Mesodermal cell (in vitro differentiated cells): ENCODE measurements at regions not wholly inside any gene's neighbourhood (a gene's known extent, or its start where the extent isn't known, plus 50 kb on each side); places are given as distances from the start of the nearest gene placed in this dataset.

ENCODE experiments used
- H3K27ac ChIP-seq: 2 replicates; pipeline ENCODE4 v1.7.0; 2013; ENCODE audit warnings: mild to moderate bottlenecking, low read depth, low read length, moderate library complexity; ENCODE audit not compliant: severe bottlenecking
- H3K36me3 ChIP-seq: 2 replicates; pipeline ENCODE4 v1.7.1; 2013; ENCODE audit warnings: mild to moderate bottlenecking, low read length, moderate library complexity; ENCODE audit not compliant: control insufficient read depth, insufficient read depth
- H3K4me1 ChIP-seq: one replicate; pipeline ENCODE4 v1.7.1; 2013; ENCODE audit warnings: mild to moderate bottlenecking, low read length; ENCODE audit not compliant: insufficient read depth, control insufficient read depth, poor library complexity, severe bottlenecking
- H3K4me3 ChIP-seq: 2 replicates; pipeline ENCODE4 v1.7.0; 2013; ENCODE audit warnings: low read length, control low read depth, mild to moderate bottlenecking; ENCODE audit not compliant: insufficient read depth, poor library complexity, severe bottlenecking; ENCODE audit errors: extremely low read depth
- H3K9me3 ChIP-seq: 2 replicates; pipeline ENCODE4 v1.7.1; 2013; ENCODE audit warnings: mild to moderate bottlenecking, low read length, moderate library complexity; ENCODE audit not compliant: control insufficient read depth
- WGBS, 2 experiments: methylation state at CpG; one replicate each; pipeline ENCODE4 v1.1.5; 2013; ENCODE audit warnings: missing lambda C conversion rate in 2 of 2; ENCODE audit not compliant: insufficient coverage in 2 of 2; 5-methylcytosine and 5-hydroxymethylcytosine counted together

- Histone ChIP-seq H3K9me3 (no peaks in the 10 kb centered on the region), H3K27ac (no peak overlapping the region), H3K4me1 (no peaks in the 10 kb centered on the region), H3K36me3 (no peaks in the 10 kb centered on the region), H3K4me3 (no peak overlapping the region)
- WGBS, 2 experiments = no CpG with 5 or more reads among the region's 1 CpG
Observed at GRCh38 chr2:153145470-153145978, 333.0 kb downstream of the RPRM start.

DNA sequence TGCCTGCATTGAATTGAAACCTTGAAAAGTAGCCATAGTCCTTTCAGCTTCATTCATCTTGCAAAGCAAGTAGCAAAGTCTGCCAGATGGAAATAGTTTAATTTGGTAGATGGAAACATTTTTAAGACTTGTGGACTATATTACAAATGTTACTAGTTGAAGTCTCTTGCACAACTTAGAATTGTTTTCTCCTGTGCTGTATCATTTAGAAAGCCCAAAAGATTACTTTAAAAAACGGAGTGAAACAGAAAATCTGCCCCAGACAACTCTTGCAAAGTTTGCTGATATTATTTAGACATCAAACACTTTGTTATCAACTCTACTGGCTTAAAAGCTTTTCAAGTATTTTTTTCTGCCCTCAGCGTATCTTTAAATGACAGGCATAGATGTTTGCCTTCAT is 335.0 kb downstream of the RPRM start:
- no peaks in the 10 kb centered on the region for H3K4me1 ChIP-seq
- H3K9me3 ChIP-seq = no peaks in the 10 kb centered on the region
- no peak overlapping the region for H3K27ac ChIP-seq
- no peak overlapping the region for H3K4me3 ChIP-seq
- WGBS, 2 experiments = 93 to 100% methylated on average over 1 to 2 of the region's 2 CpGs
- H3K36me3 ChIP-seq = no peaks in the 10 kb centered on the region

DNA sequence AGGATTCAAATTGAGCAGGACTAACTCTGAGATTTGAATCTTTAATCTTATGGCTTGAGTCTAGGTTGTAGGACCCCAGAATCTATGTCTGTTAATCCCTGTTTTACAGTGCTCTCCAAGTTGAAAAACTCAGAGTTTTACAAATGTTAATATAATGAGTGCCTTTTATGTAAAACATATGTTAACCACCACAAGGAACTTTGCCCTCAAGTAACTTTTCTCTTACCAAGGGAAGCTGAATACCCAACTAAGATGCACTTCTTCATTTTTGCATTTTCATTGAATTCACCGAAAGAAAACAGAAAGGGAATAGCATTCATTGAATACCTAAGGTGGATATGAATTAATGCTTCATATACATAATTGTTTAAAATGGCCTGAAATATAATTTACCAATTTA is 338.1 kb downstream of the RPRM start:
- no CpG with 5 or more reads among the region's 1 CpG for WGBS, 2 experiments
- H3K9me3 ChIP-seq = no peaks in the 10 kb centered on the region
- no peaks in the 10 kb centered on the region for H3K4me1 ChIP-seq
- H3K27ac ChIP-seq = no peak overlapping the region
- no peaks in the 10 kb centered on the region for H3K36me3 ChIP-seq
- no peak overlapping the region for H3K4me3 ChIP-seq

GRCh38 chr2:153138651-153139375 is 339.7 kb downstream of the RPRM start:
- Histone ChIP-seq H3K36me3 (no peaks in the 10 kb centered on the region), H3K4me3 (no peak overlapping the region), H3K4me1 (no peaks in the 10 kb centered on the region), H3K9me3 (no peaks in the 10 kb centered on the region), H3K27ac (no peak overlapping the region)
- WGBS, 2 experiments = 90% methylated on average over 1 of the region's 2 CpGs; no CpG with 5 or more reads in 1 of the 2 experiments

GRCh38 chr2:153136216-153136615 is 342.3 kb downstream of the RPRM start:
- 73% methylated on average over 1 of the region's 2 CpGs; no CpG with 5 or more reads in 1 of the 2 experiments for WGBS, 2 experiments
- Histone ChIP-seq H3K4me3 (no peak overlapping the region), H3K36me3 (no peaks in the 10 kb centered on the region), H3K27ac (no peak overlapping the region), H3K9me3 (no peaks in the 10 kb centered on the region), H3K4me1 (no peaks in the 10 kb centered on the region)

GRCh38 chr2:153134725-153135124 is 343.8 kb downstream of the RPRM start:
- H3K4me1 ChIP-seq = no peaks in the 10 kb centered on the region
- no peaks in the 10 kb centered on the region for H3K9me3 ChIP-seq
- no peaks in the 10 kb centered on the region for H3K36me3 ChIP-seq
- H3K4me3 ChIP-seq = no peak overlapping the region
- no peak overlapping the region for H3K27ac ChIP-seq
- no CpG with 5 or more reads among the region's 1 CpG for WGBS, 2 experiments

- H3K4me1 ChIP-seq = no peaks in the 10 kb centered on the region
- H3K27ac ChIP-seq = no peak overlapping the region
- H3K9me3 ChIP-seq = no peaks in the 10 kb centered on the region
- H3K36me3 ChIP-seq = no peaks in the 10 kb centered on the region
- WGBS, 2 experiments = 84 to 89% methylated on average over 2 to 3 of the region's 4 CpGs
- no peak overlapping the region for H3K4me3 ChIP-seq
Observed at GRCh38 chr2:153133716-153134115, 344.8 kb downstream of the RPRM start.

DNA sequence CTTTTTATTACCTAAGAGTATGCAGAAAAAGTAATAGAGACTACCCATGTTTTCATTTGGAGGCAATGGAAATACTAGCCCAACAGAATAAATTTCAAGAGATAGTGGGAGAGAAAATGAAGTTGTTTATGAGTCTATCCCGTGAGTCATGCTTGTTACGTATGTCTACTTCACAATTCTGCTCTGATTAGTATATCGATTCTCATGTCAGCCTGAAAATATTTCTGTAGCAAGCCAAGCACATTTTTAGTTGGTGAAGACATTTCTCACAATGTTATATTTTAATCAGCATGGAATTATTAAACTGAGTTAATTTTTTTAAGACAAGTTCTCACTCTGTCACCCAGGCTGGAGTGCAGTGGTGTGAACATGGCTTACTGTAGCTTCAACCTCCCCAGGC is 346.1 kb downstream of the RPRM start:
- H3K4me1 ChIP-seq = no peaks in the 10 kb centered on the region
- 100% methylated on average over 1 of the region's 3 CpGs; no CpG with 5 or more reads in 1 of the 2 experiments for WGBS, 2 experiments
- H3K27ac ChIP-seq = no peak overlapping the region
- H3K36me3 ChIP-seq = no peaks in the 10 kb centered on the region
- H3K9me3 ChIP-seq = no peaks in the 10 kb centered on the region
- H3K4me3 ChIP-seq = no peak overlapping the region

- no peaks in the 10 kb centered on the region for H3K9me3 ChIP-seq
- WGBS, 2 experiments = no CpG with 5 or more reads among the region's 1 CpG
- H3K27ac ChIP-seq = no peak overlapping the region
- no peaks in the 10 kb centered on the region for H3K36me3 ChIP-seq
- no peaks in the 10 kb centered on the region for H3K4me1 ChIP-seq
- no peak overlapping the region for H3K4me3 ChIP-seq
Observed at GRCh38 chr2:153115141-153115540, 363.4 kb downstream of the RPRM start.

DNA sequence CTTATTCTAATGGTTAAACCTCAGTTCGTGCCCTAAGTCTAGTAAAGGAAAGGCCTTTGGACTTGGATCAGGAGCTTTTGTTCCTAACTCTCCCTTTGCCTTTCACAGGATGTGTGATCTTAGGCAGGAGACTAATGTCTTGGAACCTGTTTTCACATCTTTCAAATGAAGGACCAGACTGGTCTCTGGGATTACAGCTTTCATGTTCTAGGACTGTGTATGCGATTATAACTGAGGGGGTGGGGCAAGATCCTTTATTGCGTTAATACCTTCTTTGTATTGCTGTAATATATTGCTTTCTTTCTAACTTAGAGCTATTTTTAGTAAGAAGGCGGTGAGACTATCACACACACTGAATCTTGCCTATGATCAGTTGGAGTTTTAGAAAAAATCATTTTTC is 368.1 kb downstream of the RPRM start:
- Histone ChIP-seq H3K9me3 (no peaks in the 10 kb centered on the region), H3K36me3 (no peaks in the 10 kb centered on the region), H3K4me3 (no peak overlapping the region), H3K4me1 (no peaks in the 10 kb centered on the region), H3K27ac (no peak overlapping the region)
- WGBS, 2 experiments = 78% methylated on average over 1 of the region's 4 CpGs; no CpG with 5 or more reads in 1 of the 2 experiments

- H3K4me1 ChIP-seq = no peaks in the 10 kb centered on the region
- H3K9me3 ChIP-seq = no peaks in the 10 kb centered on the region
- WGBS, 2 experiments = no CpG with 5 or more reads among the region's 3 CpGs
- H3K36me3 ChIP-seq = no peaks in the 10 kb centered on the region
- no peak overlapping the region for H3K4me3 ChIP-seq
- H3K27ac ChIP-seq = no peak overlapping the region
Observed at GRCh38 chr2:153109793-153110192, 368.8 kb downstream of the RPRM start.
